CD14-positive monocyte (primary cell): ENCODE measurements at regions not wholly inside any gene's neighbourhood (a gene's known extent, or its start where the extent isn't known, plus 50 kb on each side); places are given as distances from the start of the nearest gene placed in this dataset.
A peak's percentile ranks its signal among the peaks of the same experiment; 100 is the strongest.

Experiments
- DNase-seq, 3 donors: peaks; one replicate each; pipeline ENCODE4 v3.0.0-alpha.2; 2011 to 2022
- H2AFZ ChIP-seq: 2 replicates; pipeline ENCODE4 v1.6.0; 2012; ENCODE audit warnings: mild to moderate bottlenecking, low read depth, low read length, inconsistent platforms; ENCODE audit not compliant: insufficient read depth, poor library complexity, severe bottlenecking
- H3K27ac ChIP-seq, 2 donors: 1 replicate in 1 of 2; 2 replicates in 1 of 2; pipeline ENCODE4 v1.5.1; 2012 to 2013; ENCODE audit warnings: low read length in 2 of 2, control low read depth in 1 of 2, inconsistent platforms in 1 of 2, low read depth in 1 of 2, mild to moderate bottlenecking in 1 of 2
- H3K27me3 ChIP-seq, 2 donors: one replicate each; pipeline versions ENCODE4 v1.6.0 to v1.6.1; 2011 to 2013; ENCODE audit warnings: low read length in 2 of 2; ENCODE audit not compliant: control insufficient read depth in 2 of 2, insufficient read depth in 2 of 2
- H3K36me3 ChIP-seq, 2 donors: replicated peaks in 1 of 2; 1 replicate in 1 of 2; 2 replicates in 1 of 2; pipeline versions ENCODE4 v1.5.1 to v1.6.1; 2012 to 2013; ENCODE audit warnings: low read length in 2 of 2, control low read depth in 1 of 2, inconsistent platforms in 1 of 2, mild to moderate bottlenecking in 1 of 2; ENCODE audit not compliant: insufficient read depth in 2 of 2, control insufficient read depth in 1 of 2
- H3K4me1 ChIP-seq, 2 donors: 1 replicate in 1 of 2; 2 replicates in 1 of 2; pipeline versions ENCODE4 v1.5.1 to v1.6.1; 2012 to 2013; ENCODE audit warnings: low read length in 2 of 2, control low read depth in 1 of 2, inconsistent platforms in 1 of 2, mild to moderate bottlenecking in 1 of 2, moderate library complexity in 1 of 2; ENCODE audit not compliant: insufficient read depth in 2 of 2, control insufficient read depth in 1 of 2
- H3K4me2 ChIP-seq: replicated peaks from 2 replicates; pipeline ENCODE3; 2012; ENCODE audit warnings: low read length, moderate library complexity, mild to moderate bottlenecking; ENCODE audit not compliant: poor library complexity, severe bottlenecking; ENCODE audit errors: extremely low read depth
- H3K4me3 ChIP-seq, 3 experiments: fragments of 200-600 bp in 1 of 3; sonication (generic) in 1 of 3; replicated peaks in 1 of 3; 1 replicate in 2 of 3; 2 replicates in 1 of 3; pipeline ENCODE4 v1.5.1; 2011 to 2013; ENCODE audit warnings: low read length in 3 of 3, mild to moderate bottlenecking in 3 of 3, control low read depth in 2 of 3, low read depth in 2 of 3, inconsistent platforms in 1 of 3, moderate library complexity in 1 of 3
- H3K79me2 ChIP-seq: 2 replicates; pipeline ENCODE4 v1.6.0; 2012; ENCODE audit warnings: mild to moderate bottlenecking, control low read depth, inconsistent platforms, low read length, moderate library complexity; ENCODE audit not compliant: insufficient read depth
- H3K9ac ChIP-seq: 2 replicates; pipeline ENCODE4 v1.6.0; 2017; ENCODE audit warnings: low read length, mild to moderate bottlenecking; ENCODE audit not compliant: insufficient read depth, poor library complexity, severe bottlenecking
- H3K9me3 ChIP-seq, 2 donors: replicated peaks in 1 of 2; 1 replicate in 1 of 2; 2 replicates in 1 of 2; pipeline versions ENCODE4 v1.5.1 to v1.6.1; 2012 to 2013; ENCODE audit warnings: low read length in 2 of 2, control low read depth in 1 of 2; ENCODE audit not compliant: control insufficient read depth in 1 of 2, insufficient read depth in 1 of 2
- H4K20me1 ChIP-seq: 2 replicates; pipeline ENCODE4 v1.6.0; 2012; ENCODE audit warnings: mild to moderate bottlenecking, low read length, control low read depth, moderate library complexity; ENCODE audit not compliant: insufficient read depth
- H3K27ac Mint-ChIP-seq, 7 donors: one replicate each; pipeline ENCODE4 v1.8.0; 2020; ENCODE audit warnings: mild to moderate bottlenecking in 7 of 7, mixed read lengths in 7 of 7, moderate library complexity in 6 of 7, inconsistent platforms in 2 of 7
- H3K27me3 Mint-ChIP-seq, 3 donors: one replicate each; pipeline ENCODE4 v1.8.0; 2021 to 2022; ENCODE audit warnings: low read depth in 3 of 3, mild to moderate bottlenecking in 3 of 3, mixed read lengths in 3 of 3, moderate library complexity in 3 of 3, inconsistent platforms in 1 of 3
- H3K36me3 Mint-ChIP-seq, 2 donors: one replicate each; pipeline ENCODE4 v1.8.0; 2020; ENCODE audit warnings: mixed read lengths in 2 of 2, inconsistent platforms in 1 of 2, mild to moderate bottlenecking in 1 of 2
- H3K4me1 Mint-ChIP-seq: one replicate; pipeline ENCODE4 v1.8.0; 2020; ENCODE audit warnings: mild to moderate bottlenecking, mixed read lengths
- H3K4me3 Mint-ChIP-seq, 2 donors: one replicate each; pipeline ENCODE4 v1.8.0; 2020; ENCODE audit warnings: mild to moderate bottlenecking in 2 of 2, mixed read lengths in 2 of 2, moderate library complexity in 1 of 2
- H3K9me3 Mint-ChIP-seq, 7 donors: one replicate each; pipeline ENCODE4 v1.8.0; 2020 to 2022; ENCODE audit warnings: mixed read lengths in 7 of 7, mild to moderate bottlenecking in 6 of 7, moderate library complexity in 6 of 7, inconsistent platforms in 2 of 7
- CTCF ChIP-seq: fragments of 200-600 bp; IDR thresholded peaks from one replicate; pipeline ENCODE4 v1.8.0; 2022; ENCODE audit warnings: antibody characterized with exemption, mild to moderate bottlenecking
- WGBS: methylation state at CpG from one replicate; pipeline ENCODE4 v1.1.5; 2013; ENCODE audit warnings: missing lambda C conversion rate; ENCODE audit not compliant: insufficient coverage; 5-methylcytosine and 5-hydroxymethylcytosine counted together
- intact Hi-C, 2 donors: fragments of 100-400 bp; cut with micrococcal nuclease; formaldehyde crosslinking; loops; one replicate each; pipeline versions ENCODE4 v1.15.0 to v1.15.1; 2023

DNA sequence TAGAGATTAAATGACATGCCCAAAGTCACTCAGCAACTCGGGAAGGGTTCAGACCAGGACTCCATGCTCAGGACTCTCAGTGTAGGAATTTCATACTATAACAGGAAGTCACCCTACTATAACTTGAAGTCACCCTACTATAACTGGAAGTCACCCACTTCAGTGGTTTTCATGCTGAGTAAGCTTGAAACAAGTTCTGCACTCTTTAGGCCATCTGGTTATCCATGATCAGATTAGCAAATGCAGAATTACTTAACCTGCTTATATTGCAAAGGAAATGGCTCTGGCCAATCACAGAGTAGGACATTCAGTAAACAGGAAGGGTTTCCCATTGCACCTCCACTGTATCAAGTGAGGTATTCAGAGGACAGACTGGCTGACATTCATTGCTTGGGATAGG lies 1240.4 kb downstream of the GATA3 start:
- no peaks in the 10 kb centered on the region for H3K36me3 ChIP-seq
- no peaks in the 10 kb centered on the region for H3K79me2 ChIP-seq
- H3K27me3 ChIP-seq: no peaks in the 10 kb centered on the region
- H4K20me1 ChIP-seq: no peaks in the 10 kb centered on the region
- H3K27me3 Mint-ChIP-seq: no peaks in the 10 kb centered on the region
- H3K9me3 Mint-ChIP-seq: no peaks in the 10 kb centered on the region
- WGBS: no CpG with 5 or more reads among the region's 1 CpG
- no peak overlapping the region for H3K4me2 ChIP-seq
- no peaks in the 10 kb centered on the region for H3K9me3 ChIP-seq
- TF ChIP-seq CTCF: no peak
- H2AFZ ChIP-seq: no peak overlapping the region
- no peak overlapping the region for H3K9ac ChIP-seq
- H3K27ac ChIP-seq: no peak overlapping the region
- H3K36me3 Mint-ChIP-seq: no peaks in the 10 kb centered on the region
- no peak overlapping the region for H3K4me3 ChIP-seq
- H3K4me3 Mint-ChIP-seq: no peak overlapping the region
- peaks cover 32% of the 10 kb centered on the region for H3K4me1 Mint-ChIP-seq
- H3K4me1 ChIP-seq: peaks cover 19 to 29% of the 10 kb centered on the region in 2 donors
- intact Hi-C loops: no loop called here
- no peak overlapping the region for H3K27ac Mint-ChIP-seq
- peak in 1 of 3 donors; percentile 4 for DNase-seq

DNA sequence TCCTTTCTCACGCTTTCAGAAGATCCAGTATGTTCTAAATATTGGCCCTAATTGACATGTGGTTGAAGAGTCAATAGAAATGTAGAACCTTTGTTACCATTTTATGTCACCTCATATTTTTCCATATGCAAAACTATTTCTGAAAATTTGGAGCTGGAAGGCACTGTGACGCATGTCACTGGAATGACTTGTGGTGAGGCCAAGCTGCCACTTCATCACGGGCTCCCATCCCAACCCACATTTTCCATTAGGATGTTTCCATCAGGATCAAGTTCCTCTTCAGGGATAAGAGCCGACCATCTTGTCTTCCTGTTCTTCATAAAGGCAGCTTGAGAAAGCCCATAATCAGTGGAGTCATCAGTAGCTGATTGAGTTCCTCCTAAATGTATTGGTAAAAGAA lies 1241.7 kb downstream of the GATA3 start:
- no peak overlapping the region for H3K27ac ChIP-seq
- H3K9me3 Mint-ChIP-seq: no peaks in the 10 kb centered on the region

More for the DNA sequence above, 1241.7 kb downstream of the GATA3 start:
- intact Hi-C loops: no loop called here
- H3K4me1 ChIP-seq: peaks cover 10 to 15% of the 10 kb centered on the region in 2 donors
- H3K36me3 Mint-ChIP-seq: no peaks in the 10 kb centered on the region
- TF ChIP-seq CTCF: no peak
- no peaks in the 10 kb centered on the region for H3K36me3 ChIP-seq
- 100% methylated on average over 2 of the region's 4 CpGs for WGBS
- H3K4me3 ChIP-seq: no peak overlapping the region
- H3K27me3 ChIP-seq: no peaks in the 10 kb centered on the region
- no peak overlapping the region for H3K9ac ChIP-seq
- no peak overlapping the region for H3K4me3 Mint-ChIP-seq
- no peaks in the 10 kb centered on the region for H3K79me2 ChIP-seq
- H3K9me3 ChIP-seq: no peaks in the 10 kb centered on the region
- no peaks in the 10 kb centered on the region for H3K27me3 Mint-ChIP-seq
- H4K20me1 ChIP-seq: no peaks in the 10 kb centered on the region
- H3K27ac Mint-ChIP-seq: no peak overlapping the region
- H3K4me1 Mint-ChIP-seq: peaks cover 20% of the 10 kb centered on the region
- DNase-seq: no peak
- H2AFZ ChIP-seq: no peak overlapping the region
- no peak overlapping the region for H3K4me2 ChIP-seq
